PC-9 (cell line): ENCODE measurements at regions not wholly inside any gene's neighbourhood (a gene's known extent, or its start where the extent isn't known, plus 50 kb on each side); places are given as distances from the start of the nearest gene placed in this dataset.
"Not testable (repeated sequence)": the region's sequence is repeated elsewhere in the genome, so short reads cannot be mapped to it uniquely, and the experiment has no call there.

Experiments
- BruUV-seq: library from RNA; stranded (reverse); fragments of 400-500 nt; replicated peaks from 2 replicates; lab custom pipeline; 2021; lab: Mats Ljungman, UMichigan
- CTCF ChIA-PET: fragments of 300-600 bp; sonication (Branson Sonifier 250); formaldehyde crosslinking; loops from one replicate; lab custom pipeline; 2022; ENCODE audit warnings: antibody characterized with exemption; lab: Charles Lee
- POLR2A ChIA-PET: fragments of 300-600 bp; sonication (Branson Sonifier 250); formaldehyde crosslinking; loops from one replicate; lab custom pipeline; 2022; ENCODE audit warnings: antibody characterized with exemption; ENCODE audit not compliant: unreplicated experiment; lab: Charles Lee
- DNase-seq, 2 experiments: peaks; one replicate each; pipeline versions ENCODE4 v3.0.0 to v3.0.0-alpha.2; 2015 to 2022; ENCODE audit warnings: mixed read lengths in 1 of 2
- H2AFZ ChIP-seq: fragments of 200-600 bp; sonication (generic); 2 replicates; pipeline ENCODE4 v1.8.1; 2017; ENCODE audit warnings: antibody characterized with exemption
- H3F3A ChIP-seq: fragments of 200-600 bp; sonication (generic); 2 replicates; pipeline ENCODE4 v1.8.1; 2017; ENCODE audit warnings: antibody characterized with exemption, mild to moderate bottlenecking, low read depth; ENCODE audit not compliant: insufficient read depth
- H3K27ac ChIP-seq: fragments of 200-600 bp; sonication (generic); 2 replicates; pipeline ENCODE4 v1.6.1; 2016; ENCODE audit warnings: mixed run types
- H3K27me3 ChIP-seq: fragments of 200-600 bp; sonication (generic); 2 replicates; pipeline ENCODE4 v1.6.1; 2016; ENCODE audit warnings: low read depth, mixed run types; ENCODE audit not compliant: insufficient read depth
- H3K36me3 ChIP-seq: fragments of 200-600 bp; sonication (generic); 2 replicates; pipeline ENCODE4 v1.6.1; 2016; ENCODE audit warnings: low read depth, mixed run types
- H3K4me1 ChIP-seq: fragments of 200-600 bp; sonication (generic); replicated peaks from 2 replicates; pipeline ENCODE4 v1.6.1; 2016; ENCODE audit warnings: mixed run types; ENCODE audit not compliant: insufficient read depth
- H3K4me2 ChIP-seq: fragments of 200-600 bp; sonication (generic); 2 replicates; pipeline ENCODE4 v1.6.1; 2017; ENCODE audit warnings: mixed run types
- H3K4me3 ChIP-seq: fragments of 200-600 bp; sonication (generic); 2 replicates; pipeline ENCODE4 v1.6.1; 2016; ENCODE audit warnings: mixed run types
- H3K79me2 ChIP-seq: fragments of 200-600 bp; sonication (generic); 2 replicates; pipeline ENCODE4 v1.6.1; 2017; ENCODE audit warnings: low read depth, mixed run types
- H3K9me2 ChIP-seq: fragments of 200-600 bp; sonication (generic); 2 replicates; pipeline ENCODE4 v1.8.1; 2017; ENCODE audit warnings: mild to moderate bottlenecking; ENCODE audit not compliant: insufficient read depth
- H3K9me3 ChIP-seq: fragments of 200-600 bp; sonication (generic); 2 replicates; pipeline ENCODE4 v1.8.1; 2016; ENCODE audit warnings: low read depth; ENCODE audit not compliant: insufficient read depth
- H4K20me1 ChIP-seq: fragments of 200-600 bp; sonication (generic); 2 replicates; pipeline ENCODE4 v1.8.1; 2017; ENCODE audit not compliant: insufficient read depth
- CTCF ChIP-seq: fragments of 200-600 bp; sonication (generic); conservative IDR thresholded peaks from 2 replicates; pipeline ENCODE4 v1.6.1; 2017; ENCODE audit warnings: mixed run types, antibody characterized with exemption, mild to moderate bottlenecking, moderate library complexity
- EZH2 ChIP-seq: fragments of 200-600 bp; sonication (generic); IDR thresholded peaks from 2 replicates; pipeline ENCODE4 v1.8.0; 2017; ENCODE audit warnings: antibody characterized with exemption, low read depth
- intact Hi-C: fragments of 100-400 bp; cut with micrococcal nuclease; formaldehyde crosslinking; loops from one replicate; pipeline ENCODE4 v1.10.0; 2022; ENCODE audit not compliant: unreplicated experiment

GRCh38 chr1:18574754-18575153, 55.9 kb upstream of the PAX7 start:
- Histone ChIP-seq H3K27ac (no peak overlapping the region), H3K4me3 (no peak overlapping the region), H3K9me3 (no peaks in the 10 kb centered on the region), H3F3A (no peaks in the 10 kb centered on the region), H2AFZ (no peak overlapping the region), H3K9me2 (no peaks in the 10 kb centered on the region), H3K4me2 (no peak overlapping the region), H3K79me2 (no peaks in the 10 kb centered on the region), H4K20me1 (no peaks in the 10 kb centered on the region), H3K36me3 (no peaks in the 10 kb centered on the region), H3K4me1 (no peaks in the 10 kb centered on the region), H3K27me3 (peaks cover 29% of the 10 kb centered on the region)
- intact Hi-C loops, result no loop called here
- ChIA-PET CTCF (no interaction called here), POLR2A (no interaction called here)
- TF ChIP-seq EZH2, result no peak
- no peak for TF ChIP-seq CTCF
- BruUV-seq, result no TSS peak
- no peak for DNase-seq

- BruUV-seq, result no TSS peak
- Histone ChIP-seq H3K4me3 (no peak overlapping the region), H3K27ac (no peak overlapping the region), H4K20me1 (no peaks in the 10 kb centered on the region), H3F3A (no peaks in the 10 kb centered on the region), H3K36me3 (no peaks in the 10 kb centered on the region), H3K4me1 (no peaks in the 10 kb centered on the region), H3K9me3 (no peaks in the 10 kb centered on the region), H3K27me3 (peaks cover 26% of the 10 kb centered on the region), H3K9me2 (no peaks in the 10 kb centered on the region), H2AFZ (no peak overlapping the region), H3K4me2 (no peak overlapping the region), H3K79me2 (no peaks in the 10 kb centered on the region)
- POLR2A ChIA-PET, result no interaction called here
- no peak for DNase-seq
- CTCF ChIA-PET, result no interaction called here
- intact Hi-C loops, result no loop called here
- TF ChIP-seq CTCF (peak; percentile 42), EZH2 (no peak)
Observed at GRCh38 chr1:18575620-18576019, 55.0 kb upstream of the PAX7 start.

- Histone ChIP-seq H2AFZ (no peak overlapping the region), H3K4me1 (no peaks in the 10 kb centered on the region), H3K4me2 (no peak overlapping the region), H3K27ac (no peak overlapping the region), H3F3A (no peaks in the 10 kb centered on the region), H4K20me1 (no peaks in the 10 kb centered on the region), H3K9me3 (no peaks in the 10 kb centered on the region), H3K36me3 (no peaks in the 10 kb centered on the region), H3K79me2 (no peaks in the 10 kb centered on the region), H3K27me3 (peaks cover 21% of the 10 kb centered on the region), H3K4me3 (no peak overlapping the region), H3K9me2 (no peaks in the 10 kb centered on the region)
- no peak for DNase-seq
- BruUV-seq, result no TSS peak
- intact Hi-C loops, result no loop called here
- ChIA-PET CTCF (no interaction called here), POLR2A (no interaction called here)
- no peak for TF ChIP-seq CTCF
- no peak for TF ChIP-seq EZH2
Observed at GRCh38 chr1:18578271-18578670, 52.4 kb upstream of the PAX7 start.

- CTCF ChIA-PET, H3K4me3 ChIP-seq, H3K9me3 ChIP-seq, H3K4me1 ChIP-seq, intact Hi-C loops, DNase-seq, BruUV-seq, POLR2A ChIA-PET, H3F3A ChIP-seq, H4K20me1 ChIP-seq, H2AFZ ChIP-seq, H3K9me2 ChIP-seq, H3K4me2 ChIP-seq, H3K27ac ChIP-seq, H3K36me3 ChIP-seq, H3K79me2 ChIP-seq: not testable (repeated sequence)
- H3K27me3 ChIP-seq, result peaks cover 19% of the 10 kb centered on the region
Observed at GRCh38 chr1:18579267-18579666, 51.4 kb upstream of the PAX7 start.
